HCT116 (cell line): ENCODE measurements at regions not wholly inside any gene's neighbourhood (a gene's known extent, or its start where the extent isn't known, plus 50 kb on each side); places are given as distances from the start of the nearest gene placed in this dataset.

Experiments
- CBX3 ChIP-seq: IDR thresholded peaks from 2 replicates; pipeline ENCODE4 v1.6.1; 2012; ENCODE audit warnings: low read depth
- EZH2 ChIP-seq: fragments of 200-600 bp; sonication (generic); IDR thresholded peaks from 2 replicates; pipeline ENCODE4 v1.6.1; 2017; ENCODE audit warnings: antibody characterized with exemption, mixed run types
- POLR2A ChIP-seq: IDR thresholded peaks from 2 replicates; pipeline ENCODE4 v1.7.0; 2011; ENCODE audit warnings: borderline replicate concordance; ENCODE audit not compliant: insufficient read depth, insufficient read length; ENCODE audit errors: extremely low read depth
- POLR2AphosphoS5 ChIP-seq: IDR thresholded peaks from 2 replicates; pipeline ENCODE4 v1.6.1; 2011; ENCODE audit warnings: mild to moderate bottlenecking, low read depth, low read length, moderate library complexity
- RAD21 ChIP-seq: IDR thresholded peaks from 2 replicates; pipeline ENCODE4 v1.6.1; 2012; ENCODE audit warnings: low read depth, mild to moderate bottlenecking
- SIN3A ChIP-seq: IDR thresholded peaks from 2 replicates; pipeline ENCODE4 v1.6.1; 2012; ENCODE audit warnings: low read depth
- SP1 ChIP-seq: IDR thresholded peaks from 2 replicates; pipeline ENCODE4 v1.6.1; 2012; ENCODE audit warnings: low read depth
- TCF7L2 ChIP-seq: IDR thresholded peaks from 2 replicates; pipeline ENCODE4 v1.7.0; 2011; ENCODE audit warnings: borderline replicate concordance, inconsistent platforms; ENCODE audit not compliant: insufficient read depth, insufficient read length; ENCODE audit errors: extremely low read depth
- YY1 ChIP-seq: IDR thresholded peaks from 2 replicates; pipeline ENCODE4 v1.6.1; 2011; ENCODE audit warnings: low read length, low read depth, moderate library complexity, mild to moderate bottlenecking; ENCODE audit not compliant: insufficient replicate concordance; ENCODE audit errors: extremely low read depth
- ZNF274 ChIP-seq: fragments of 200-500 bp; sonication (Bioruptor generic); IDR thresholded peaks from 2 replicates; pipeline ENCODE4 v1.6.1; 2014; ENCODE audit warnings: mild to moderate bottlenecking, low read depth, low read length, inconsistent platforms
- TF ChIP-seq, protein P1 (sequence below), 3 experiments: fragments of 200-600 bp in 1 of 3; sonication (generic) in 1 of 3; IDR thresholded peaks in 2 of 3; conservative IDR thresholded peaks in 1 of 3; 2 replicates each; pipeline ENCODE4 v1.5.1; 2012 to 2017; ENCODE audit warnings: low read depth in 2 of 3, low read length in 2 of 3, antibody characterized with exemption in 1 of 3, borderline replicate concordance in 1 of 3, control low read depth in 1 of 3, mild to moderate bottlenecking in 1 of 3, mixed read lengths in 1 of 3, mixed run types in 1 of 3, moderate library complexity in 1 of 3; ENCODE audit not compliant: insufficient read depth in 1 of 3
- TF ChIP-seq, protein P2 (sequence below): IDR thresholded peaks from 2 replicates; pipeline ENCODE4 v1.6.1; 2012
- TF ChIP-seq, protein P3 (sequence below): IDR thresholded peaks from 2 replicates; pipeline ENCODE4 v1.6.1; 2011; ENCODE audit warnings: mild to moderate bottlenecking, low read length, moderate library complexity; ENCODE audit not compliant: insufficient replicate concordance; ENCODE audit errors: extremely low read depth

DNA sequence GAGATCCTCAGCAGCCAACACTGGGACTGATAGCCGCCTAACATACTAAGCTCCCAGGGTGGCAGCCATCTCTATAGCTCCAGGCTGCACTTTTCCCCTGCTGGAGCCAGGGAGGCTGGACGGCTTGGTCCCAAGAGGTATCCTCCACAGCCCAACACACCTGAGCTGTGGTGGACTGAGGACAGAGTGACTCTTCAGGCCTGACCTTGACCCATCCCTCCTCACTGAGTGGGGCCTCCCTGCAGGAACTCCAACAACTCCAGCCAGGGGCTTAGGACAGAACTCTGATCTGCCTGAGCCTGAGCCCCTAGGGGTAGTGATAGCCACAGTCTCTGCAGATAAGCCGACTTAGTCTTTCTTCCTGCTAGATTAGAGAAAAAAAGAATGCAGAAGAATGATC, 958.1 kb upstream of the PRR20A start:
- TF ChIP-seq, protein P1, sequence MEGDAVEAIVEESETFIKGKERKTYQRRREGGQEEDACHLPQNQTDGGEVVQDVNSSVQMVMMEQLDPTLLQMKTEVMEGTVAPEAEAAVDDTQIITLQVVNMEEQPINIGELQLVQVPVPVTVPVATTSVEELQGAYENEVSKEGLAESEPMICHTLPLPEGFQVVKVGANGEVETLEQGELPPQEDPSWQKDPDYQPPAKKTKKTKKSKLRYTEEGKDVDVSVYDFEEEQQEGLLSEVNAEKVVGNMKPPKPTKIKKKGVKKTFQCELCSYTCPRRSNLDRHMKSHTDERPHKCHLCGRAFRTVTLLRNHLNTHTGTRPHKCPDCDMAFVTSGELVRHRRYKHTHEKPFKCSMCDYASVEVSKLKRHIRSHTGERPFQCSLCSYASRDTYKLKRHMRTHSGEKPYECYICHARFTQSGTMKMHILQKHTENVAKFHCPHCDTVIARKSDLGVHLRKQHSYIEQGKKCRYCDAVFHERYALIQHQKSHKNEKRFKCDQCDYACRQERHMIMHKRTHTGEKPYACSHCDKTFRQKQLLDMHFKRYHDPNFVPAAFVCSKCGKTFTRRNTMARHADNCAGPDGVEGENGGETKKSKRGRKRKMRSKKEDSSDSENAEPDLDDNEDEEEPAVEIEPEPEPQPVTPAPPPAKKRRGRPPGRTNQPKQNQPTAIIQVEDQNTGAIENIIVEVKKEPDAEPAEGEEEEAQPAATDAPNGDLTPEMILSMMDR (IDR thresholded peaks at IDR 0.05 in 2 of 3, conservative IDR thresholded peaks at IDR 0.05 in 1 of 3; ENCODE audit: borderline replicate concordance in 1 of 3, insufficient read depth in 1 of 3, low read depth in 2 of 3, low read length in 2 of 3), result no peak
- no peak for TF ChIP-seq POLR2AphosphoS5
- no peak for TF ChIP-seq CBX3
- no peak for TF ChIP-seq SIN3A
- no peak for TF ChIP-seq EZH2
- TF ChIP-seq POLR2A, result no peak
- TF ChIP-seq ZNF274, result no peak
- TF ChIP-seq, protein P2, sequence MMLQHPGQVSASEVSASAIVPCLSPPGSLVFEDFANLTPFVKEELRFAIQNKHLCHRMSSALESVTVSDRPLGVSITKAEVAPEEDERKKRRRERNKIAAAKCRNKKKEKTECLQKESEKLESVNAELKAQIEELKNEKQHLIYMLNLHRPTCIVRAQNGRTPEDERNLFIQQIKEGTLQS, result no peak
- TF ChIP-seq, protein P3, sequence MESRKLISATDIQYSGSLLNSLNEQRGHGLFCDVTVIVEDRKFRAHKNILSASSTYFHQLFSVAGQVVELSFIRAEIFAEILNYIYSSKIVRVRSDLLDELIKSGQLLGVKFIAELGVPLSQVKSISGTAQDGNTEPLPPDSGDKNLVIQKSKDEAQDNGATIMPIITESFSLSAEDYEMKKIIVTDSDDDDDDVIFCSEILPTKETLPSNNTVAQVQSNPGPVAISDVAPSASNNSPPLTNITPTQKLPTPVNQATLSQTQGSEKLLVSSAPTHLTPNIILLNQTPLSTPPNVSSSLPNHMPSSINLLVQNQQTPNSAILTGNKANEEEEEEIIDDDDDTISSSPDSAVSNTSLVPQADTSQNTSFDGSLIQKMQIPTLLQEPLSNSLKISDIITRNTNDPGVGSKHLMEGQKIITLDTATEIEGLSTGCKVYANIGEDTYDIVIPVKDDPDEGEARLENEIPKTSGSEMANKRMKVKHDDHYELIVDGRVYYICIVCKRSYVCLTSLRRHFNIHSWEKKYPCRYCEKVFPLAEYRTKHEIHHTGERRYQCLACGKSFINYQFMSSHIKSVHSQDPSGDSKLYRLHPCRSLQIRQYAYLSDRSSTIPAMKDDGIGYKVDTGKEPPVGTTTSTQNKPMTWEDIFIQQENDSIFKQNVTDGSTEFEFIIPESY, result no peak
- TF ChIP-seq TCF7L2, result no peak
- TF ChIP-seq RAD21, result no peak
- no peak for TF ChIP-seq YY1
- TF ChIP-seq SP1, result no peak
